ENCODE measurements at regions not wholly inside any gene's neighbourhood (a gene's known extent, or its start where the extent isn't known, plus 50 kb on each side); places are given as distances from the start of the nearest gene placed in this dataset.

GRCh38 chr1:199780091-199780490, 247.4 kb upstream of the NR5A2 start:
- peaks cover 3 to 4% of the 10 kb centered on the region in 2 donors for H3K27me3 Mint-ChIP-seq

GRCh38 chr1:199780948-199781670, 246.4 kb upstream of the NR5A2 start:
- ChIA-PET CTCF (no interaction called here), POLR2A (no interaction called here)
- Mint-ChIP-seq H3K27me3 (peaks cover 3 to 4% of the 10 kb centered on the region in 2 donors), H3K4me3 (no peak overlapping the region), H3K9me3 (peaks cover 0 to 2% (median 0%) of the 10 kb centered on the region in 5 donors), H3K27ac (no peak overlapping the region), H3K36me3 (no peaks in the 10 kb centered on the region), H3K4me1 (no peaks in the 10 kb centered on the region)
- DNase-seq = no peak
- H3K36me3 ChIP-seq (ENCODE audit: insufficient read depth, low read length) = no peaks in the 10 kb centered on the region
- no peaks in the 10 kb centered on the region for H3K27me3 ChIP-seq (ENCODE audit: insufficient read depth, low read length, poor library complexity, severe bottlenecking)
- no peak overlapping the region for H3K27ac ChIP-seq (ENCODE audit: low read depth, low read length)
- H3K4me1 ChIP-seq (ENCODE audit: insufficient read depth, low read length) = no peaks in the 10 kb centered on the region
- no peaks in the 10 kb centered on the region for H3K9me3 ChIP-seq (ENCODE audit: low read length)
- no peak overlapping the region for H3K4me3 ChIP-seq (ENCODE audit: low read length)

More at GRCh38 chr1:199780091-199780490, 247.4 kb upstream of the NR5A2 start:
- no peak for DNase-seq
- Mint-ChIP-seq H3K4me3 (no peak overlapping the region), H3K9me3 (peaks cover 0 to 2% (median 0%) of the 10 kb centered on the region in 5 donors), H3K27ac (no peak overlapping the region), H3K36me3 (no peaks in the 10 kb centered on the region), H3K4me1 (no peaks in the 10 kb centered on the region)
- H3K27me3 ChIP-seq (ENCODE audit: insufficient read depth, low read length, poor library complexity, severe bottlenecking) = no peaks in the 10 kb centered on the region
- H3K9me3 ChIP-seq (ENCODE audit: low read length) = no peaks in the 10 kb centered on the region
- ChIA-PET POLR2A (no interaction called here), CTCF (no interaction called here)
- no peaks in the 10 kb centered on the region for H3K36me3 ChIP-seq (ENCODE audit: insufficient read depth, low read length)
- H3K27ac ChIP-seq (ENCODE audit: low read depth, low read length) = no peak overlapping the region
- H3K4me3 ChIP-seq (ENCODE audit: low read length) = no peak overlapping the region
- H3K4me1 ChIP-seq (ENCODE audit: insufficient read depth, low read length) = no peaks in the 10 kb centered on the region

GRCh38 chr1:199784138-199784895, 243.2 kb upstream of the NR5A2 start:
- no peaks in the 10 kb centered on the region for H3K36me3 ChIP-seq (ENCODE audit: insufficient read depth, low read length)
- POLR2A ChIA-PET = no interaction called here
- no peaks in the 10 kb centered on the region for H3K9me3 ChIP-seq (ENCODE audit: low read length)
- Mint-ChIP-seq H3K4me1 (no peaks in the 10 kb centered on the region), H3K36me3 (no peaks in the 10 kb centered on the region), H3K4me3 (no peak overlapping the region), H3K27me3 (no peaks in the 10 kb centered on the region), H3K27ac (no peak overlapping the region), H3K9me3 (peaks cover 0 to 2% (median 0%) of the 10 kb centered on the region in 5 donors)
- H3K4me3 ChIP-seq (ENCODE audit: low read length) = no peak overlapping the region
- DNase-seq = no peak
- H3K27ac ChIP-seq (ENCODE audit: low read depth, low read length) = no peak overlapping the region
- no peaks in the 10 kb centered on the region for H3K27me3 ChIP-seq (ENCODE audit: insufficient read depth, low read length, poor library complexity, severe bottlenecking)
- H3K4me1 ChIP-seq (ENCODE audit: insufficient read depth, low read length) = no peaks in the 10 kb centered on the region
- CTCF ChIA-PET = no interaction called here

- Histone ChIP-seq H3K27me3 (ENCODE audit: insufficient read depth, low read length, poor library complexity, severe bottlenecking) (no peaks in the 10 kb centered on the region), H3K4me3 (ENCODE audit: low read length) (no peak overlapping the region), H3K36me3 (ENCODE audit: insufficient read depth, low read length) (no peaks in the 10 kb centered on the region), H3K27ac (ENCODE audit: low read depth, low read length) (no peak overlapping the region), H3K4me1 (ENCODE audit: insufficient read depth, low read length) (no peaks in the 10 kb centered on the region), H3K9me3 (ENCODE audit: low read length) (no peaks in the 10 kb centered on the region)
- no peak overlapping the region for H3K27ac Mint-ChIP-seq
- no peaks in the 10 kb centered on the region for H3K36me3 Mint-ChIP-seq
- H3K27me3 Mint-ChIP-seq = no peaks in the 10 kb centered on the region
- H3K4me3 Mint-ChIP-seq = no peak overlapping the region
- no peak for DNase-seq
- peaks cover 0 to 2% (median 0%) of the 10 kb centered on the region in 5 donors for H3K9me3 Mint-ChIP-seq
- CTCF ChIA-PET = no interaction called here
- no peaks in the 10 kb centered on the region for H3K4me1 Mint-ChIP-seq
- POLR2A ChIA-PET = no interaction called here
Observed at GRCh38 chr1:199786695-199787094, 240.8 kb upstream of the NR5A2 start.

- Mint-ChIP-seq H3K9me3 (peaks cover 0 to 2% (median 0%) of the 10 kb centered on the region in 5 donors), H3K27ac (no peak overlapping the region)
- CTCF ChIA-PET = no interaction called here
Observed at GRCh38 chr1:199789141-199789540, 238.4 kb upstream of the NR5A2 start.

GRCh38 chr1:199791495-199791894, 236.0 kb upstream of the NR5A2 start:
- DNase-seq = no peak
- POLR2A ChIA-PET = no interaction called here
- no peaks in the 10 kb centered on the region for H3K4me1 Mint-ChIP-seq
- Histone ChIP-seq H3K27ac (ENCODE audit: low read depth, low read length) (no peak overlapping the region), H3K4me1 (ENCODE audit: insufficient read depth, low read length) (no peaks in the 10 kb centered on the region), H3K36me3 (ENCODE audit: insufficient read depth, low read length) (no peaks in the 10 kb centered on the region), H3K9me3 (ENCODE audit: low read length) (no peaks in the 10 kb centered on the region), H3K27me3 (ENCODE audit: insufficient read depth, low read length, poor library complexity, severe bottlenecking) (no peaks in the 10 kb centered on the region), H3K4me3 (ENCODE audit: low read length) (no peak overlapping the region)
- no peak overlapping the region for H3K4me3 Mint-ChIP-seq
- CTCF ChIA-PET = no interaction called here
- H3K27me3 Mint-ChIP-seq = peaks cover 3% of the 10 kb centered on the region in 2 donors
- H3K9me3 Mint-ChIP-seq = peaks cover 0 to 4% (median 3%) of the 10 kb centered on the region in 5 donors
- H3K36me3 Mint-ChIP-seq = no peaks in the 10 kb centered on the region
- H3K27ac Mint-ChIP-seq = no peak overlapping the region

More at GRCh38 chr1:199789141-199789540, 238.4 kb upstream of the NR5A2 start:
- no peak for DNase-seq
- Histone ChIP-seq H3K36me3 (ENCODE audit: insufficient read depth, low read length) (no peaks in the 10 kb centered on the region), H3K27ac (ENCODE audit: low read depth, low read length) (no peak overlapping the region), H3K9me3 (ENCODE audit: low read length) (no peaks in the 10 kb centered on the region), H3K27me3 (ENCODE audit: insufficient read depth, low read length, poor library complexity, severe bottlenecking) (no peaks in the 10 kb centered on the region), H3K4me1 (ENCODE audit: insufficient read depth, low read length) (no peaks in the 10 kb centered on the region), H3K4me3 (ENCODE audit: low read length) (no peak overlapping the region)
- Mint-ChIP-seq H3K27me3 (no peaks in the 10 kb centered on the region), H3K4me3 (no peak overlapping the region), H3K36me3 (no peaks in the 10 kb centered on the region), H3K4me1 (no peaks in the 10 kb centered on the region)
- POLR2A ChIA-PET = no interaction called here

- Mint-ChIP-seq H3K4me3 (no peak overlapping the region), H3K36me3 (no peaks in the 10 kb centered on the region), H3K9me3 (peaks cover 0 to 4% (median 3%) of the 10 kb centered on the region in 5 donors), H3K27me3 (peaks cover 3 to 8% of the 10 kb centered on the region in 2 donors), H3K4me1 (no peaks in the 10 kb centered on the region), H3K27ac (no peak overlapping the region)
- H3K4me3 ChIP-seq (ENCODE audit: low read length) = no peak overlapping the region
- H3K9me3 ChIP-seq (ENCODE audit: low read length) = no peaks in the 10 kb centered on the region
- DNase-seq = no peak
- ChIA-PET CTCF (no interaction called here), POLR2A (no interaction called here)
- H3K27ac ChIP-seq (ENCODE audit: low read depth, low read length) = no peak overlapping the region
- H3K27me3 ChIP-seq (ENCODE audit: insufficient read depth, low read length, poor library complexity, severe bottlenecking) = no peaks in the 10 kb centered on the region
- no peaks in the 10 kb centered on the region for H3K36me3 ChIP-seq (ENCODE audit: insufficient read depth, low read length)
- no peaks in the 10 kb centered on the region for H3K4me1 ChIP-seq (ENCODE audit: insufficient read depth, low read length)
Observed at GRCh38 chr1:199792874-199793273, 234.6 kb upstream of the NR5A2 start.

- H3K27me3 ChIP-seq (ENCODE audit: insufficient read depth, low read length, poor library complexity, severe bottlenecking) = no peaks in the 10 kb centered on the region
- peaks cover 0 to 4% (median 3%) of the 10 kb centered on the region in 5 donors for H3K9me3 Mint-ChIP-seq
Observed at GRCh38 chr1:199794105-199794863, 233.2 kb upstream of the NR5A2 start.

More at GRCh38 chr1:199794105-199794863, 233.2 kb upstream of the NR5A2 start:
- H3K36me3 Mint-ChIP-seq = no peaks in the 10 kb centered on the region
- DNase-seq = no peak
- no peaks in the 10 kb centered on the region for H3K4me1 Mint-ChIP-seq
- peaks cover 3 to 12% of the 10 kb centered on the region in 2 donors for H3K27me3 Mint-ChIP-seq
- Histone ChIP-seq H3K36me3 (ENCODE audit: insufficient read depth, low read length) (no peaks in the 10 kb centered on the region), H3K9me3 (ENCODE audit: low read length) (no peaks in the 10 kb centered on the region), H3K4me1 (ENCODE audit: insufficient read depth, low read length) (no peaks in the 10 kb centered on the region), H3K4me3 (ENCODE audit: low read length) (no peak overlapping the region), H3K27ac (ENCODE audit: low read depth, low read length) (no peak overlapping the region)
- H3K27ac Mint-ChIP-seq = no peak overlapping the region
- CTCF ChIA-PET = no interaction called here
- H3K4me3 Mint-ChIP-seq = no peak overlapping the region
- POLR2A ChIA-PET = no interaction called here

Measured in CD8-positive, alpha-beta memory T cell (primary cell).